ACC112 (cell line): ENCODE measurements at regions not wholly inside any gene's neighbourhood (a gene's known extent, or its start where the extent isn't known, plus 50 kb on each side); places are given as distances from the start of the nearest gene placed in this dataset.

Experiments used
- H2AFZ ChIP-seq: fragments of 200-600 bp; sonication (generic); one replicate; pipeline ENCODE4 v1.6.0; 2017; ENCODE audit warnings: antibody characterized with exemption, low read length; ENCODE audit not compliant: unreplicated experiment
- H3K27ac ChIP-seq: fragments of 200-600 bp; sonication (generic); 2 replicates; pipeline ENCODE4 v1.5.1; 2014; ENCODE audit warnings: low read depth, mild to moderate bottlenecking, antibody characterized with exemption, low read length, moderate library complexity
- H3K27me3 ChIP-seq: fragments of 200-600 bp; sonication (generic); 2 replicates; pipeline ENCODE4 v1.6.1; 2014; ENCODE audit warnings: mild to moderate bottlenecking, antibody characterized with exemption, low read length, moderate library complexity, mixed read lengths; ENCODE audit not compliant: insufficient read depth
- H3K36me3 ChIP-seq: fragments of 200-600 bp; sonication (generic); 2 replicates; pipeline ENCODE4 v1.6.1; 2016; ENCODE audit warnings: mild to moderate bottlenecking, antibody characterized with exemption, low read length, moderate library complexity, mixed read lengths; ENCODE audit not compliant: insufficient read depth
- H3K4me1 ChIP-seq: fragments of 200-600 bp; sonication (generic); one replicate; pipeline ENCODE4 v1.6.1; 2016; ENCODE audit warnings: low read length, mixed read lengths; ENCODE audit not compliant: insufficient read depth, unreplicated experiment, control insufficient read depth
- H3K4me3 ChIP-seq: fragments of 200-600 bp; sonication (generic); 2 replicates; pipeline ENCODE4 v1.5.1; 2014; ENCODE audit warnings: mild to moderate bottlenecking, low read depth, low read length
- H3K79me2 ChIP-seq: fragments of 200-600 bp; sonication (generic); one replicate; pipeline ENCODE4 v1.6.0; 2016; ENCODE audit warnings: low read length; ENCODE audit not compliant: control insufficient read depth, unreplicated experiment, insufficient read depth

- H2AFZ ChIP-seq = no peak overlapping the region
- no peaks in the 10 kb centered on the region for H3K27me3 ChIP-seq
- H3K79me2 ChIP-seq = no peaks in the 10 kb centered on the region
- H3K27ac ChIP-seq = no peak overlapping the region
- H3K4me1 ChIP-seq = no peaks in the 10 kb centered on the region
- H3K4me3 ChIP-seq = no peak overlapping the region
- H3K36me3 ChIP-seq = no peaks in the 10 kb centered on the region
These were observed 251.5 kb downstream of the ANKRD7 start for GRCh38 chr7:118476036-118476435.

- Histone ChIP-seq H3K4me1 (no peaks in the 10 kb centered on the region), H3K27me3 (no peaks in the 10 kb centered on the region), H3K27ac (no peak overlapping the region), H3K36me3 (no peaks in the 10 kb centered on the region), H3K79me2 (no peaks in the 10 kb centered on the region), H2AFZ (no peak overlapping the region), H3K4me3 (no peak overlapping the region)
These were observed 252.5 kb downstream of the ANKRD7 start for GRCh38 chr7:118477036-118477435.

- no peak overlapping the region for H2AFZ ChIP-seq
- no peaks in the 10 kb centered on the region for H3K27me3 ChIP-seq
- no peaks in the 10 kb centered on the region for H3K4me1 ChIP-seq
- no peaks in the 10 kb centered on the region for H3K79me2 ChIP-seq
- no peak overlapping the region for H3K4me3 ChIP-seq
- no peak overlapping the region for H3K27ac ChIP-seq
- H3K36me3 ChIP-seq = no peaks in the 10 kb centered on the region
These were observed 253.7 kb downstream of the ANKRD7 start for GRCh38 chr7:118478236-118478635.

GRCh38 chr7:118478931-118479330 is 254.4 kb downstream of the ANKRD7 start:
- Histone ChIP-seq H2AFZ (no peak overlapping the region), H3K27ac (no peak overlapping the region), H3K79me2 (no peaks in the 10 kb centered on the region), H3K4me3 (no peak overlapping the region), H3K27me3 (no peaks in the 10 kb centered on the region), H3K4me1 (no peaks in the 10 kb centered on the region), H3K36me3 (no peaks in the 10 kb centered on the region)

GRCh38 chr7:118492466-118492865 is 268.0 kb downstream of the ANKRD7 start:
- Histone ChIP-seq H3K79me2 (no peaks in the 10 kb centered on the region), H3K27me3 (no peaks in the 10 kb centered on the region), H2AFZ (no peak overlapping the region)

GRCh38 chr7:118496138-118496644 is 271.7 kb downstream of the ANKRD7 start:
- H3K79me2 ChIP-seq = no peaks in the 10 kb centered on the region
- H3K27me3 ChIP-seq = no peaks in the 10 kb centered on the region
- no peak overlapping the region for H3K27ac ChIP-seq
- H3K36me3 ChIP-seq = no peaks in the 10 kb centered on the region
- no peak overlapping the region for H2AFZ ChIP-seq
- H3K4me3 ChIP-seq = no peak overlapping the region
- no peaks in the 10 kb centered on the region for H3K4me1 ChIP-seq

More at GRCh38 chr7:118492466-118492865, 268.0 kb downstream of the ANKRD7 start:
- no peaks in the 10 kb centered on the region for H3K4me1 ChIP-seq
- H3K4me3 ChIP-seq = no peak overlapping the region
- no peaks in the 10 kb centered on the region for H3K36me3 ChIP-seq
- H3K27ac ChIP-seq = no peak overlapping the region

- no peaks in the 10 kb centered on the region for H3K27me3 ChIP-seq
- H3K36me3 ChIP-seq = no peaks in the 10 kb centered on the region
- H3K4me3 ChIP-seq = no peak overlapping the region
- no peak overlapping the region for H3K27ac ChIP-seq
- no peaks in the 10 kb centered on the region for H3K79me2 ChIP-seq
- H3K4me1 ChIP-seq = no peaks in the 10 kb centered on the region
- H2AFZ ChIP-seq = no peak overlapping the region
These were observed 277.7 kb downstream of the ANKRD7 start for GRCh38 chr7:118502235-118502634.

GRCh38 chr7:118511146-118511545 is 286.6 kb downstream of the ANKRD7 start:
- Histone ChIP-seq H3K27me3 (no peaks in the 10 kb centered on the region), H2AFZ (no peak overlapping the region), H3K4me3 (no peak overlapping the region), H3K27ac (no peak overlapping the region), H3K4me1 (no peaks in the 10 kb centered on the region), H3K36me3 (no peaks in the 10 kb centered on the region), H3K79me2 (no peaks in the 10 kb centered on the region)

GRCh38 chr7:118517275-118517674 is 292.8 kb downstream of the ANKRD7 start:
- no peak overlapping the region for H3K27ac ChIP-seq
- no peak overlapping the region for H3K4me3 ChIP-seq
- H3K79me2 ChIP-seq = no peaks in the 10 kb centered on the region
- no peak overlapping the region for H2AFZ ChIP-seq
- no peaks in the 10 kb centered on the region for H3K4me1 ChIP-seq
- H3K36me3 ChIP-seq = no peaks in the 10 kb centered on the region
- H3K27me3 ChIP-seq = no peaks in the 10 kb centered on the region

- no peaks in the 10 kb centered on the region for H3K79me2 ChIP-seq
- H3K27ac ChIP-seq = no peak overlapping the region
- H3K4me3 ChIP-seq = no peak overlapping the region
- H3K36me3 ChIP-seq = no peaks in the 10 kb centered on the region
- H3K4me1 ChIP-seq = no peaks in the 10 kb centered on the region
- no peak overlapping the region for H2AFZ ChIP-seq
- no peaks in the 10 kb centered on the region for H3K27me3 ChIP-seq
These were observed 300.5 kb downstream of the ANKRD7 start for GRCh38 chr7:118525020-118525419.

GRCh38 chr7:118531566-118531965 is 307.1 kb downstream of the ANKRD7 start:
- Histone ChIP-seq H3K79me2 (no peaks in the 10 kb centered on the region), H3K27ac (no peak overlapping the region), H3K27me3 (no peaks in the 10 kb centered on the region), H2AFZ (no peak overlapping the region), H3K4me3 (no peak overlapping the region), H3K36me3 (no peaks in the 10 kb centered on the region), H3K4me1 (no peaks in the 10 kb centered on the region)
